ENCODE measurements at regions not wholly inside any gene's neighbourhood (a gene's known extent, or its start where the extent isn't known, plus 50 kb on each side); places are given as distances from the start of the nearest gene placed in this dataset.

GRCh38 chr6:14837435-14837834, 408.4 kb upstream of the JARID2 start:
- Mint-ChIP-seq H3K27ac (ENCODE audit: unreplicated experiment) (no peak overlapping the region), H3K4me3 (ENCODE audit: low read depth, unreplicated experiment) (no peak overlapping the region), H3K36me3 (ENCODE audit: insufficient read depth, unreplicated experiment) (no peaks in the 10 kb centered on the region), H3K9me3 (ENCODE audit: low read depth, unreplicated experiment) (no peaks in the 10 kb centered on the region), H3K4me1 (ENCODE audit: low read depth, unreplicated experiment) (no peaks in the 10 kb centered on the region), H3K27me3 (ENCODE audit: unreplicated experiment) (peaks cover 40% of the 10 kb centered on the region)
- intact Hi-C loops (cut with micrococcal nuclease; ENCODE audit: unreplicated experiment), result no loop called here
- CTCF ChIA-PET, result no interaction called here
- TF ChIP-seq, protein P1, sequence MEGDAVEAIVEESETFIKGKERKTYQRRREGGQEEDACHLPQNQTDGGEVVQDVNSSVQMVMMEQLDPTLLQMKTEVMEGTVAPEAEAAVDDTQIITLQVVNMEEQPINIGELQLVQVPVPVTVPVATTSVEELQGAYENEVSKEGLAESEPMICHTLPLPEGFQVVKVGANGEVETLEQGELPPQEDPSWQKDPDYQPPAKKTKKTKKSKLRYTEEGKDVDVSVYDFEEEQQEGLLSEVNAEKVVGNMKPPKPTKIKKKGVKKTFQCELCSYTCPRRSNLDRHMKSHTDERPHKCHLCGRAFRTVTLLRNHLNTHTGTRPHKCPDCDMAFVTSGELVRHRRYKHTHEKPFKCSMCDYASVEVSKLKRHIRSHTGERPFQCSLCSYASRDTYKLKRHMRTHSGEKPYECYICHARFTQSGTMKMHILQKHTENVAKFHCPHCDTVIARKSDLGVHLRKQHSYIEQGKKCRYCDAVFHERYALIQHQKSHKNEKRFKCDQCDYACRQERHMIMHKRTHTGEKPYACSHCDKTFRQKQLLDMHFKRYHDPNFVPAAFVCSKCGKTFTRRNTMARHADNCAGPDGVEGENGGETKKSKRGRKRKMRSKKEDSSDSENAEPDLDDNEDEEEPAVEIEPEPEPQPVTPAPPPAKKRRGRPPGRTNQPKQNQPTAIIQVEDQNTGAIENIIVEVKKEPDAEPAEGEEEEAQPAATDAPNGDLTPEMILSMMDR (IDR thresholded peaks at IDR 0.05; ENCODE audit: unreplicated experiment), result no peak
- DNase-seq, result no peak
- BruUV-seq (replicated peaks), result no TSS peak

DNA sequence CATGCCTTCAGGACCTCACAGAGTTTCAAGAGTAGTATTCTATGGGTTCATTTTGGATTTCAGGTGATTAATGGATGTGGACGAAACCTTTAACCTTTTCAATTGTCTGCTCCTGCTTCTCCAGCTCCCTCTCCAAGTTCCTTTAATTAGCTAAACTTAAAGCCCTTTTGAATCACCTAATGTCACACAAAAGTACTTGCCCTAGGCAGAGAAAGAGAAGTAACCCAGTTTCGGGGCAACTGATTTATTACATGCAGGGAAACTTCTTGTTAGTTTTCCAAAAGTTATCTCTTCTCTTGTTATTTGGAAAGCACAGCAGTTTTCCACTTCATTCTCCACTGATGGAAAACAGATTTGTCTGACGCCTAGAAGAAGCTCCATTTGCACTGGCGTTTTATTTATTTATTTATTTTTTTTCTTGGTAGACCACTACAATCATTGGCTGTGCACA, 407.7 kb upstream of the JARID2 start:
- CTCF ChIA-PET, result no interaction called here
- TF ChIP-seq, protein P1 (IDR thresholded peaks at IDR 0.05; ENCODE audit: unreplicated experiment), result no peak
- DNase-seq, result no peak
- Mint-ChIP-seq H3K4me1 (ENCODE audit: low read depth, unreplicated experiment) (no peaks in the 10 kb centered on the region), H3K27me3 (ENCODE audit: unreplicated experiment) (peaks cover 40% of the 10 kb centered on the region), H3K4me3 (ENCODE audit: low read depth, unreplicated experiment) (no peak overlapping the region), H3K9me3 (ENCODE audit: low read depth, unreplicated experiment) (no peaks in the 10 kb centered on the region), H3K27ac (ENCODE audit: unreplicated experiment) (no peak overlapping the region), H3K36me3 (ENCODE audit: insufficient read depth, unreplicated experiment) (no peaks in the 10 kb centered on the region)
- intact Hi-C loops (cut with micrococcal nuclease; ENCODE audit: unreplicated experiment), result no loop called here
- no TSS peak for BruUV-seq (replicated peaks)

- CTCF ChIA-PET, result no interaction called here
- Mint-ChIP-seq H3K27me3 (ENCODE audit: unreplicated experiment) (peaks cover 28% of the 10 kb centered on the region), H3K36me3 (ENCODE audit: insufficient read depth, unreplicated experiment) (no peaks in the 10 kb centered on the region), H3K9me3 (ENCODE audit: low read depth, unreplicated experiment) (no peaks in the 10 kb centered on the region), H3K27ac (ENCODE audit: unreplicated experiment) (no peak overlapping the region), H3K4me1 (ENCODE audit: low read depth, unreplicated experiment) (no peaks in the 10 kb centered on the region), H3K4me3 (ENCODE audit: low read depth, unreplicated experiment) (no peak overlapping the region)
- no peak for DNase-seq
- intact Hi-C loops (cut with micrococcal nuclease; ENCODE audit: unreplicated experiment), result no loop called here
- TF ChIP-seq, protein P1 (IDR thresholded peaks at IDR 0.05; ENCODE audit: unreplicated experiment), result no peak
- no TSS peak for BruUV-seq (replicated peaks)
Measured at GRCh38 chr6:14841901-14842421, 403.9 kb upstream of the JARID2 start.

DNA sequence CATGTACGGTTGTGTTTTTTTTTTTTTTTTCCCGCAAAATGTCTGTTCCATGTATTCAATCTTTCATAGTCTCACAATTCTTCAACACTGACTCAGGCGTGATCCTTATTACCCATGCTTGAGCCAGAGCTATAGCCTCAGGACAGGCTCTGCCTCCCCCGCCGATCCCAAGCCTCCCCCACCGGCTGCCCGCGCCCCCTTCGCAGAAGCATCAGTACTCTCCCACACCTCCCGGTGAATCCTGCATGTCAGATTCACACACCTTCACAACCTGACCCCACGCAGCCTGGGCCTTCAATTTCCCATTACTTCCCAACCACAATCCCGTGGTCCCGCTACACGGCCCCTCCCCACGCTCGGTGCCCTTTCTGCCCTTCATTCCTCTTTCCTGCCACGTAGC, 401.5 kb upstream of the JARID2 start:
- H3K27ac Mint-ChIP-seq (ENCODE audit: unreplicated experiment), result no peak overlapping the region
- intact Hi-C loops (cut with micrococcal nuclease; ENCODE audit: unreplicated experiment), result no loop called here

More for the DNA sequence above, 401.5 kb upstream of the JARID2 start:
- no peaks in the 10 kb centered on the region for H3K9me3 Mint-ChIP-seq (ENCODE audit: low read depth, unreplicated experiment)
- DNase-seq, result no peak
- TF ChIP-seq, protein P1 (IDR thresholded peaks at IDR 0.05; ENCODE audit: unreplicated experiment), result no peak
- H3K36me3 Mint-ChIP-seq (ENCODE audit: insufficient read depth, unreplicated experiment), result no peaks in the 10 kb centered on the region
- no peak overlapping the region for H3K4me3 Mint-ChIP-seq (ENCODE audit: low read depth, unreplicated experiment)
- no TSS peak for BruUV-seq (replicated peaks)
- no peaks in the 10 kb centered on the region for H3K4me1 Mint-ChIP-seq (ENCODE audit: low read depth, unreplicated experiment)
- CTCF ChIA-PET, result interaction anchor here (0.7 kb wide), 1 partner anchor 30 kb away, joined by 5 read pairs; no protein-coding TSS in a partner anchor
- peaks cover 5% of the 10 kb centered on the region for H3K27me3 Mint-ChIP-seq (ENCODE audit: unreplicated experiment)
